NCI-H345 treated with DMSO at 0.1 percent for 48 hours (cell line): ENCODE measurements at regions not wholly inside any gene's neighbourhood (a gene's known extent, or its start where the extent isn't known, plus 50 kb on each side); places are given as distances from the start of the nearest gene placed in this dataset.
"Not testable (repeated sequence)": the region's sequence is repeated elsewhere in the genome, so short reads cannot be mapped to it uniquely, and the experiment has no call there.

Experiments
- DNase-seq: peaks from one replicate; lab custom pipeline; 2025; ENCODE audit not compliant: unreplicated experiment; lab: John Stamatoyannopoulos, UW

DNA sequence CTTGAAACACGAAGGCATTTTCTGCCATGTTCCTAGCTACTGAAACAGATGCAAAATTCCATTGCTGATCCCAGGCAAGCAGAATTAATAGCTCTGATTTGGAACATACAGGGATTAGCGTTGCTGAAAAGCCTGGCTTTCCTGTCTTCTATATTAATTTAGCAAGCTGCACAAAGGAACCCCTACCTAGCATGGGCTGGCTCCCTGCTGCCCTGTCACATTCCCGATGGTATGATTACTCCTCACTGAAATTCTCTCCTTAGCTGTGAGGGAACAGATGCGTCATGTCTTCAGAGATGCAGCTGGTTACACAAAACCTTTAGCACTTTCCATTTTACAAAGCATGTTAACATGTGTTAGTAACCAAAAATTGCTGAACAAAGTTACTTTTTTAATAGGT is 878.9 kb downstream of the TYW1 start:
- DNase-seq = no peak

DNA sequence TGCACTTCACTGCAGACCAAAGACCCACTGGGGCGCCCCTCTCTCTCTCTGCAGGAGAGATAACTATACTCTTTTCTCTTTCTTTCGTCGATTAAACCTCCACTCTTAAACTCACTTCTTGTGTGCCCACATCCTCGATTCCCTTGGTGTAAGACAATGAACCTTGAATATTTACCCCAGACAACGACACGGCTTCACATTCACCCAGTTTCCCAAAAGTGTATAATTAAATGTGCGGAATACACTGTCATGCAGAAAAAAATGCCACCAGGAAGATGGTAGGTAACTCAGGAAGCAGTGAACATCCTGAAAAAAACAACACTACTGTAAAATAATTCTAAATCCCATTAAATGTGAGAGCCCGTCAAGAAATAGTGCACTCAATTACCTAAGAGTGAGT is 882.2 kb downstream of the TYW1 start:
- peak; percentile 0 for DNase-seq

DNA sequence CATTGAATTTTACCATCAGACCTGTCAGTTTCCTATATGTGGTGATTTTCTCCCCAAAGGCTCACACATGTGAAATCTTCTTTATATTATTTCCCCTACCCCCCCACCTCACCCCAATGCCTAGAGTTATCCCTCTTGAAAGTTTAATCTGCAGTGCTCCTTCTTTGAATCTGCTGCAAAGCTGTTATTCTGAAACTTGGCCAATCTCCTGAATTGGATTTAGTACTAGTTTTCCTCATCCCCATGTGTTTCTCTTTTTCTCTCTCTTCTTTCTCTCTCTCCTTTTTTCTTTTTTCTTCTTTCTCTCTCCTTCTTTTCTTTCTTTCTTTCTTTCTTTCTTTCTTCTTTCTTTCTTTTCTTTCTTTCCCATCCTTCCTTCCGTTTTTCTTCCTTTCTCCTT is 886.2 kb downstream of the TYW1 start:
- no peak for DNase-seq

DNA sequence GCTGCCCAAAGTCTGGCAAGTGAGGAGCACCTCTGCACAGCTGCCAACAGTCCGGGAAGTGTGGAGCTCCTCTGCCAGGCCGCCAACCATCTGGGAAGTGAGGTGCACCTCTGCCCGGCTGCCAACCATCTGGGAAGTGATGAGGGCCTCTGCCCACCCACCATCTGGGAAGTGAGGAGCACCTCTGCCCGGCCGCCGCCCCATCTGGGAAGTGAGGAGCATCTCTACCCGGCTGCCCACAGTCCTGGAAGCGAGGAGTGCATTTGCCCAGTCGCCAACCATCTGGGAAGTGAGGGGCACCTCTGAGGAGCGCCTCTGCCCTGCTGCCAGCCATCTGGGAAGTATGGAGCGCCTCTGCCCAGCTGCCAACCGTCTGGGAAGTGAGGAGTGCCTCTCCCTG is 893.7 kb downstream of the TYW1 start:
- DNase-seq = no peak

DNA sequence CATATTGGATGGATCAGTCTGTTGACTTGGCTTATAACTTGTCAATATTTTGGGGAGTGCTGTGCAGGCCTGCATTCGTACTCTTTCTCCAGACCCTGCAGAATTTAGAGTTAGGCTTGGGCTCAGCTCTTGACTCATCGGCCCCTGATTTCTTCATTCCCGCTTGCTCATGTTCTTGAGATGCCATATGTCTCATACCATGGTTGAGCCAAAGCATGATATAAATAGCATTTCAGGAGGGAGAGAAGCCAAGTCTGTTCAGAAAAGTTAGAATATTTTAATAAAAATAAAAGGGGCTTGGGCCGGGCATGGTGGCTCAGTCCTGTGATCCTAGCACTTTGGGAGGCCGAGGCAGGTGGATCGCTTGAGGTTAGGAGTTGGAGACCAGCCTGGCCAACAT is 898.1 kb downstream of the TYW1 start:
- no peak for DNase-seq

DNA sequence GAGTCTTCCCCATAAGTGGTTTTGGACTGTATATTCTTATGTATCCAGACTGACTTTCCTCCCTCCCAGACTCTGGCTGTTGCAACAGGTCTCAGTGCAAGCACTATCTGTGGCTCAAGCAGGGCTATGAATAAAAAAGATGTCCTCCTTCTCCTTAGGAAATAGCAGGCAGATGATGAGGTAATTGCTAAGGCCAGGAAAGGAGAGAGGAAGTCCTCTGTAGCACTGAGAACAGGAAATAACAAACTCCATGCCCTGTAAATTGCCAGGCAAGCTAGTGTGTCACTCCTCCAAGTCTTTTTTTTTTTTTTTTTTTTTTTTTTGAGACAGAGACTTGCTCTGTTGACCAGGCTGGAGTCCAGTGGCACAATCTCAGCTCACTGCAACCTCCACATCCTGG is 900.1 kb downstream of the TYW1 start:
- DNase-seq = no peak

DNA sequence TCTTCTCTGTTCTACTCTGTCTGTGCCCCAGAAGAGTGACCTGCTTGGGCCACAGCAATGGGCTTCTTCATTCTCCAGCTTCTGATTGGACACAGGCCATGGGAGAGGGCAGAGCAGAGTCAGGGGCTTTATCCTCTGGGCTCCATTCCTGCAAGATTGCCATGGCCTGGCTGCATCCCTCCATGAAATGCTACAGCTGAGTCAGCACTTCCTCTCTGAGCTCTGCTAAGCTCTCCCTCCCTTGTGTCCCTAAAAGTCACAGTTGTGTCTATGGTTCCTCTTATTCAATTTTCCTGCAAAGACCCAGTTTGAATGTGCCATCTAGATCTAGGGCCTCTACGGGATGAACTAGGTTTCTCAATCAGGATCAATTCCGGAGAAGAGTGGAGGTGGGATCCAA is 903.8 kb downstream of the TYW1 start:
- no peak for DNase-seq

DNA sequence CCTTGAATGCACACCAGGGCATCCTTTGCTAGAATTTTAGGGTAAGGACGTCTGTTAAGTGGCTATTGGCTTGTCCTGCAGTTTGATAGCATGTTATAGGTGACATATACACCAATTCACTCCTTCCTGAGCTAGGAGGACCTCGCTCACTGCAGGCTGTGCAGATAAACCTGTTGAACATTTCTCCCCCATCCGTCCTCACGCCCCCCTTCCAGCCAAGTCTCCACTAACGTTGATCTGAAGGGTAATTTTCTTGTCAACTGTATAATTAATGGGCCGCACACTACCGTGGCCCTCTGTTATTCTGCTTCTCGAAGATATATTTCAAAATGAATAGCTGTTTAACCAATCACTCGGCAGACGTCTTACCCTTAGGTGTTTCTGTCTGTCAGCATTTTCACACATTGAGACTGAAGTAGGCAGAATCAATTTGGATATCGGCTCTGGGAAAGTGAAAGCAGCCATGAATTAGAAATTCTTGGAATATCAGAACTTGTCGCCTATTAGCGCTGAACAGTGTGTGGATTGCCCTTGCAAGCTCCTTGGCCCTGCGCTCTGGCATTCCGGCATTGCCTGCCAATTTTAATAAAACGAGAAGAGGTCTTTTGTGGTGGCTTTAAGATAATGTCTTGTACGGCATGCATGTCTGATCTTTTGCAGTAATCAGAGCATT is 905.3 kb downstream of the TYW1 start:
- DNase-seq = no peak

DNA sequence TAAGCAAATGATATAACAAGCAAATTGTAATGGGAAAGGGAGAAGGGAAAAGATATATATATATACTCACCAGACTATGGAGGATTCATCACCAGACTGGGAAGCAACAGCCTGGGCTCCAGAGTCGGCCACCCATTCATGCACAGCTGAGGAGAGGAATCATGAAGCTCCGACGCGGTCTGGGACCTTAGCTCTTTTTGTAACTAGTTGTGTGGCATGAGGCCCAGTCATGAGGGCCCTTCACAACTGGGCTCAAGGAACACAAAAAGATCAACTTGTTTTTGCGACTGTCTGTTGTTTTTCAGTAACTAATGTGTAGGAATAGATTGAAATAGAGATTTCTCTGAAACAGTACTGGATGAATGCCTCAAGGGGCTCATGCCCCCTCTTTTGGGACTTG is 911.2 kb downstream of the TYW1 start:
- no peak for DNase-seq

DNA sequence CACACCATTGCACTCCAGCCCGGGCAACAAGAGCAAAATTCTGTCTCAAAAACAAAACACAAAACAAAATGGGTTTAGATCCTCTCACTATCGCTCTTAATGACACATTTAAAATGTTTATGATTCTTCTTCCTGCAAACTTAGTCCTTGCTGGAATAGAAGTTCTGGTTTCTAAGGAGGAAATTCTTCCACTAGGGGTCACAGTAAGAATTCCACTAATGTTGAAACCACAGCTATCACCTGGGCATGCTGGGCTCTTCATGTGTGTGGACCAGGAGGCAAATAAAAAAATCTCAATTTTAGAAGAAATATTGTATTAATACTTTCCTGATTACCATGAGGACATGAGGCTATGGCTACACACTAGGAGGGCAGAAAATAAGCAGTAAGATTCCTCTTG is 915.8 kb downstream of the TYW1 start:
- no peak for DNase-seq

DNA sequence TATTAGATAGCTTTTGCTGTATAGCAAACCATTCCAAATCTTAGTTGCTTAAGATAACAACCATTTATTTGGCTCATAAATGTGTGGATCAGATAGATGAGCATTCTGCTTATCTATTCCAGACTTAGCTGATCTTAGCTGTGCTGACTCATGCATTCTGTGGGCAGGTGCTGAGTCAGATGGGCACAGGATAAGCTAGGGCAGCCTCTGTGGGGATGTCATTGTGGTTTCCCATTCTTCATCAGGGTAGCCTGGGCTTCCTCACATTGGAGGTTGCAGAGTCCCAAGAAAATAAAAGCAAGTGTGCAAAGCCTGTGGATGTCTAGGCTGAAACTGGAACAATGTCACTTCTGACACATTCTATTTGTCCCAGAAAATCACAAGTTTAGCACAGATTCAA is 917.0 kb downstream of the TYW1 start:
- no peak for DNase-seq

DNA sequence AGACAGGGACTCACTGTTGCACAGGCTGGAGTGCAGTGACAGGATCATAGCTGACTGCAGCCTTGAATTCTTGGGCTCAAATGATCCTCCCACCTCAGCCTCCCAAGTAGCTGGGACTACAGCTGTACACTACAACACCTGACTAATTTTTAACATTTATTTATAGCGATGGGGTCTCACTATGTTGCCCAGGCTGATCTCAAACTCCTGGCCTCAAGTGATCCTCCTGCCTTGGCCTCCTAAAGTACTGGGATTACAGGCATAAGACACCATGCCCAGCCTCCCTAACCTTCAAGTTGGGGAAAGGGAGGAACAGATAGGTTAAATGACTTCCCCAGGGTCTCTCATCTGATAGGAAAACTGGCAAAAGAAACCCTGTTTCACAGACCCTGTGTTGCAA is 919.5 kb downstream of the TYW1 start:
- not testable (repeated sequence) for DNase-seq

DNA sequence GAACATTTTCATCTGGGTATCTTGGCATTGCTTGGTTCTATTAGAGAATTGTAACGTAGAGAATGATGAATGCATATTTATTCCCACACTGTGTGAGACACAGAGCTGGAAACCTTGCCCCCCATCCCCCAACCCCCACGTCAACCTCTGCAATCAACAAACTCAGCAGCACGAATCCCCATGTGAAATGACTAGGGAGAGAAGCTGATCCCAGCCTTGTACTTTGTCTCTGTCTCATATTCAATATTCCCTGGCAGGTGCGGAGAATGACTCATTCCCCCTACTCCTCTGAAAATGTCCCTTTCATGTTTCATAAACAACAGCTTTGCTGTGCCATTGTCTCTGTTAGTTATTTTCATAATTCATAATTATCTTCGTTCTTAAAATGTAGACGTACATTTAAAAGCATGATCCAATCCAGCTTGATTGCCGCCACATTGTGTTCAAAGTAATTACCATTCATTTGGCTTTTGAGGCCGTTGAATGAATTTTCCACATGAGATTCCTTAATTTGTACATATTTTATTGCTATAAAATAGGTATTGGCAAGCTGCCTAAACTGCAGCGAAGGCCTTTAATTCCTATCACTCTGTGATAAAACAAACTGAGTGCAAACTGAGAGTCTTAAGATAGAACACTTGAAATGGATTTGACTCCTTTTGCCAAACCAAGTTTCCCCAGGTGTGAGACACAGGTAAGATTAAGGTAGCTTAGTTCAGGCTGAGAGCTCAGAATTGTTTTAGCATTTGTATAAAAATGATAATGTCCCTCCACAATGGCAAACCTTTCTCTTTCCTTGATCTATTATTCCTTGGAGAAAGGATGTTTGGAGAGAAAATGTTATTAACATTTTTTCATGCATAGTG is 920.2 kb downstream of the TYW1 start:
- no peak for DNase-seq

DNA sequence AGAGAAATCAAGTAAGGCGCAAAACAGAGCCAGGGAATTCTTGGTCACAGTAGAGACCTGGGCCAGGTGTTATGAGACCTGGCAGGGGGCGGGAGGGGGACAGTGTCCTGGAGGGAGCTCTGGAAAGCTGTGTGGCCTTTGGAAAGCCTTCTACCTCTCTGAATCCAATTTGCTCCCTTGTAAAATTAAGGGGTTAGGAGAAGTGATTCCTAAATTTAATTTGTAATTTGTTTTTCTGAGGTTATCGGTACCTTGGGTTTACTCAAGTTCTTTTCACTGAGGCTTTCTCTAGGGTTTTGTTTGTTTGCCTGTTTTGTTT is 920.8 kb downstream of the TYW1 start:
- DNase-seq = no peak

DNA sequence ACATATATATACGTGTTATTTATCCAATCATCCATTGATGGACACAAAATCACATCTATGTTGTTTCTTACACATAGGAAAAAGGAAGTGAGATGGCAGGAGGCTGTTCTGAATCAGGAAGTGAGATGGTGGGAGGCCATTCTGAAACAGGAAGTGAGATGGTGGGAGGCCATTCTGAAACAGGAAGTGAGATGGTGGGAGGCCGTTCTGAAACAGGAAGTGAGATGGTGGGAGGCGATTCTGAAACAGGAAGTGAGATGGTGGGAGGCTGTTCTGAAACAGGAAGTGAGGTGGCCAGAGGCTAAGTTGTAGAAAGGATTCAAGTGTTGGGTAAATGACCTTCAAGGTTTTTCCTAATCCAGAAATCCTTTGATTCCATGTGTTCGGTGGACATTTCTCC is 921.5 kb downstream of the TYW1 start:
- no peak for DNase-seq

DNA sequence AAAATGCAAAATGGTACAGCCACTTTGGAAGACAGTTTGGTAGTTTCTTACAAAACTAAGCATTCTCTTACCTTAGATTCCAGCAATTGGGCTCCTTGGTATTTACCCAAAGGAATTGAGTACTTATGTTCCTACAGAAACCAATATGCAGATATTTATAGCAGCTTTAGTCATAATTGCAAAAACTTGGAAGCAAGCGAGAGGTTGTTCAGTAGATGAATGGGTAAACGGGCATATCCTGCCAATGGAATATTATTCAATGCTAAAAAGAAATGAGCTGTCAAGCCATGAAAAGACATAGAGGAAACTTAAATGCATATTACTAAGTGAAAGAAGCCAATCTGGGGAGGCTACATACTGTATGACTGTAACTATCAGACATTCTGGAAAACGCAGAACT is 926.7 kb downstream of the TYW1 start:
- no peak for DNase-seq

DNA sequence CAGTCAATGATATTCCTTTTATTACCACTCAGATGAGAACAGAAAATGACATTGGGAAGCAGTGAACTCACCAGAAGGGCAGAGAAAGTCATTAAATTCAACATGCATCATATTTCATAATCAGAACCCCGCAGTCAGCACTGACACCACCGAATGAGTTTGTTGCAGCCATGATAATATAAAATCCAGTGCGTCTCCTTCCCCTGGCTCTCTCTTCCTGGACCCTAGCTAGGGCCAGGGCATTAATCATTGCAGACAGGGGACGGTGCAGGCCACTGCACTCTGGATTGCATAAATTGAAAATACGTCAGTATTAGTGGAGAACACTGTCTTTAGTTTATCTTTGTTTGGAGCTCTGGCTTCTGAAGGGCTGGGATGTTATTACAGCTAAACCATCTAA is 931.5 kb downstream of the TYW1 start:
- DNase-seq = no peak

DNA sequence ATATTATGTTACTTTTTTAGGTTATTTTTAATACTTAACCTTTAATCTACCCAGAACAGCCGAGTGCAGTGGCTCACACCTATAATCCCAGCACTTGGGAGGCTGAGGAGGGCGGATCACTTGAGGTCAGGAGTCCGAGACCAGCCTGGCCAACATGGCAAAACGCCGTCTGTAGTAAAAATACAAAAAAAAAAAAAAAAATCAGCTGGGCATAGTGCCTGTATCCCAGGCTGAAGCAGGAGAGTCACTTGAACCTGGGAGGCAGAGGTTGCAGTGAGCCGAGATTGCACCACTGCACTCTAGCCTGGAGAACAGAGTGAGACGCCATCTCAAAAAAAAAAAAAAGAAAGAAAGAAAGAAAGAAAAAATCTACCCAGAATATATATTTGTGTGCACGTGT is 939.8 kb downstream of the TYW1 start:
- DNase-seq = not testable (repeated sequence)

DNA sequence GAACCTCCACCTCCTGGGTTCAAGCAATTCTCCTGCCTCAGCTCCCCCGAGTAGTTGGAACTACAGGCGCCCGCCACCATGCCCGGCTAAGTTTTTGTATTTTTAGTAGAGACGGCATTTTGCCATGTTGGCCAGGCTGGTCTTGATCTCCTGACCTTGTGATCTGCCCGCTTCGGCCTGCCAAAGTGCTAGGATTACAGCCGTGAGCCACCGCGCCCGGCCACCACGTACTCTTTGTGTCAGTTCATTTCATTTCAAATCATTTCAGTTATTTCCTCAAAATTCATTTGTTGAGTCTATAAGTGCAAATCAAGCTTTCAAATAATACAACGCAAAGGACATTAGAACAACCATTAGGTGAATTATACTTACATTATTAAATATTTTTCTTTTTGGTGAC is 943.8 kb downstream of the TYW1 start:
- DNase-seq = no peak

DNA sequence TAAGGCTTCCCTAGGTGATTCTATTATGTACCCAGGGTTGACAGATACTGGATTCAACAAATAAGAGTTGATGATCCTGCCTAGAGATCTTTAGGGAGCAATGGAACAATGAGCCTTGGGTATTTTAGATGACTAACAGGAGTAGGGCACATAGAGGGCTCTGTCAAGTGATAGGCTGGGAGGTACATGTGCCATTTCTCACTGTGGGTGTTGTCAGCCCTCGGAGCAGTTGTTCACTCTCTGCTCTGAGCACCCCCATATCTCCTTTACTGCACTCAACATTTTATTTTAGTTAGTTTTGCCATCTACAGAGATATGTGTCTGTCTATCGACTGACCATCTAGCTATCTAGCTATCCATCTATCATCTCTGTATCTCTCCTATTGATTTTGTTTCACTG is 950.6 kb downstream of the TYW1 start:
- no peak for DNase-seq

DNA sequence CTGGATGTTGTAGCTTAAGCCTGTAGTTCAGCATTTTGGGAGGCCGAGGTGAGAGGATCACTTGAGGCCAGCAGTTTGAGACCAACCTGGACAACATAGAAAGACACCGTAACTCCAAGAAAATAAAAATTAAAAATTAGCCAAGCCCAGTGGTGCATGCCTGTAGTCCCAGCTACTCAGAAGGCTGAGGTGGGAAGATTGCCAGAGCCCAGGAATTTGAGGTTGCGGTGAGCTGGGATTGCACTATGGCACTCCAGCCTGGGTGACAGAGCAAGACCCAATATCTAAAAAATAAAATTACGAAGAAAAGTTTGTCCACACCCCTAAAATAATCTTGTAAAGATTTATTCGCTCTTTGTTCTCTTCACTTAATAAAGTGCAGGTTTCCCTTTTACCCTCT is 951.0 kb downstream of the TYW1 start:
- DNase-seq = no peak

DNA sequence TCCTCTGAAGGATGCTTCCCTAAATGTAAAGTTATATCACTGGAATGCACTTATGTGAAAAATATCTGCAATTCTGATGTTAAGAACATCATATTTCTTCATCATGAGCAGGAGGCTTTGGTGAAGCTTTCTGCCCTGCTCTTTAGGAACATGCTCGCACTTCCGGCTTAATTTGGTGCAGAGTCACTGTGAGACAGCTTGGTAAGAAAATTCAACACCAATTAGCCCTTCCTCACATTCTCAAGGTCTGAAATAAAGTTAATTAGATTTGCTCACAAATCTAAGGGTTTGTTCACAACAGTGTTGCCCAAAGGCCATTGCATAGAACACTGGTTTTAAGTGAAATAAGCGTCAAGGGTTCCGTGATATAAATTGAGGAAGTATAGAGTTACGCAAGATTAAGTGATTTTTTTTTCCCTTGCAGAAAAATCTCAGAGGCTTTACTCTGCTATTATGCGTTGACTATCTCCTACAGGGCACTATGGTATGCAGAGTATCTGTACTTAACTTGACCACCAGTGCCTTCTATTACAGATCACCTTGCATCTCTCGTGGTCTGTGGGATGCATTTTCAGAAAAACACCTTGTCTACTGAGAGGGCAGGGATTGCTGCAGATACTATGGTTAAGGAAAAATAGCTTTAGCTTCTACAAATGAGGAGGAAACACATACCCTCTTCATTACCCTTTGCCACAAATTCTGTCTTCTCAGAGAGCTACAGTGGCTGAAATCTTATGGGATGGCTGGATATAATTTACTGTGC is 953.9 kb downstream of the TYW1 start:
- no peak for DNase-seq
